ENCODE measurements at regions not wholly inside any gene's neighbourhood (a gene's known extent, or its start where the extent isn't known, plus 50 kb on each side); places are given as distances from the start of the nearest gene placed in this dataset.

DNA sequence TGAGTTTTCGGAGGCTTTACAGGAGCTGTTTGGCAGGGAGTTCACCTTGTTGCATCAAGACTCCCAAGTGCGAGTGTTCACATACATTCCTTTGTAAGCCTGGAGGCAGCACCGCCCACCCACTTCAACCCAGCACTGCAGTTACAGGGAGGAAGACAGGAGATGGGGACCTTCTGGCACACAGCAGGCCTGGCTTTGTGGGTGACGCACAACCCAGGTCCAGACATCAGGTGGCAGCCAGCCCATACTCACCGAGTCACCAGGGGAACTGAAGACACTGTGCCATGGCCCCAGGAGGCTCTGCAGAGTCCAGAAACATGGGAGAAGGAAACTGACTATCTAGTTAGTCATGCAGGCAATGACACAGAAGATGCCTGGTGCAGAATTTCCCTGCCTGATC, 305.9 kb upstream of the RNF32 start:
- no peak overlapping the region for H3K4me2 ChIP-seq (ENCODE audit: low read length)
- H3K27ac ChIP-seq (ENCODE audit: low read length): no peak overlapping the region
- no peak overlapping the region for H2AFZ ChIP-seq (ENCODE audit: low read depth, low read length)
- H3K4me3 ChIP-seq (ENCODE audit: low read length): no peak overlapping the region
- H3K9me3 ChIP-seq (ENCODE audit: low read length): no peaks in the 10 kb centered on the region
- no peak overlapping the region for H3K9ac ChIP-seq (ENCODE audit: low read length)
- H4K20me1 ChIP-seq (ENCODE audit: insufficient read depth): no peaks in the 10 kb centered on the region
- no peaks in the 10 kb centered on the region for H3K27me3 ChIP-seq (ENCODE audit: insufficient read depth, low read depth, low read length)
- H3F3A ChIP-seq (ENCODE audit: insufficient read depth, low read length, poor library complexity, severe bottlenecking): no peaks in the 10 kb centered on the region
- H3K36me3 ChIP-seq (ENCODE audit: insufficient read depth, low read length): no peaks in the 10 kb centered on the region
- H3K79me2 ChIP-seq (replicated peaks; ENCODE audit: insufficient read depth, low read length): no peaks in the 10 kb centered on the region
- H3K9me2 ChIP-seq (ENCODE audit: insufficient read depth, low read length): no peaks in the 10 kb centered on the region
- TF ChIP-seq POLR2AphosphoS5 (IDR thresholded peaks at IDR 0.05) (no peak), RAD21 (conservative IDR thresholded peaks at IDR 0.05) (no peak), EP300 (conservative IDR thresholded peaks at IDR 0.05; ENCODE audit: poor library complexity, severe bottlenecking) (no peak), MXI1 (conservative IDR thresholded peaks at IDR 0.05; ENCODE audit: poor library complexity, severe bottlenecking) (no peak), SMC3 (conservative IDR thresholded peaks at IDR 0.05; ENCODE audit: poor library complexity) (no peak), EZH2 (IDR thresholded peaks at IDR 0.05; ENCODE audit: borderline replicate concordance, insufficient read depth, low read length, poor library complexity, severe bottlenecking) (no peak), TAF1 (IDR thresholded peaks at IDR 0.05; ENCODE audit: low read depth) (no peak)
- TF ChIP-seq, protein P1, sequence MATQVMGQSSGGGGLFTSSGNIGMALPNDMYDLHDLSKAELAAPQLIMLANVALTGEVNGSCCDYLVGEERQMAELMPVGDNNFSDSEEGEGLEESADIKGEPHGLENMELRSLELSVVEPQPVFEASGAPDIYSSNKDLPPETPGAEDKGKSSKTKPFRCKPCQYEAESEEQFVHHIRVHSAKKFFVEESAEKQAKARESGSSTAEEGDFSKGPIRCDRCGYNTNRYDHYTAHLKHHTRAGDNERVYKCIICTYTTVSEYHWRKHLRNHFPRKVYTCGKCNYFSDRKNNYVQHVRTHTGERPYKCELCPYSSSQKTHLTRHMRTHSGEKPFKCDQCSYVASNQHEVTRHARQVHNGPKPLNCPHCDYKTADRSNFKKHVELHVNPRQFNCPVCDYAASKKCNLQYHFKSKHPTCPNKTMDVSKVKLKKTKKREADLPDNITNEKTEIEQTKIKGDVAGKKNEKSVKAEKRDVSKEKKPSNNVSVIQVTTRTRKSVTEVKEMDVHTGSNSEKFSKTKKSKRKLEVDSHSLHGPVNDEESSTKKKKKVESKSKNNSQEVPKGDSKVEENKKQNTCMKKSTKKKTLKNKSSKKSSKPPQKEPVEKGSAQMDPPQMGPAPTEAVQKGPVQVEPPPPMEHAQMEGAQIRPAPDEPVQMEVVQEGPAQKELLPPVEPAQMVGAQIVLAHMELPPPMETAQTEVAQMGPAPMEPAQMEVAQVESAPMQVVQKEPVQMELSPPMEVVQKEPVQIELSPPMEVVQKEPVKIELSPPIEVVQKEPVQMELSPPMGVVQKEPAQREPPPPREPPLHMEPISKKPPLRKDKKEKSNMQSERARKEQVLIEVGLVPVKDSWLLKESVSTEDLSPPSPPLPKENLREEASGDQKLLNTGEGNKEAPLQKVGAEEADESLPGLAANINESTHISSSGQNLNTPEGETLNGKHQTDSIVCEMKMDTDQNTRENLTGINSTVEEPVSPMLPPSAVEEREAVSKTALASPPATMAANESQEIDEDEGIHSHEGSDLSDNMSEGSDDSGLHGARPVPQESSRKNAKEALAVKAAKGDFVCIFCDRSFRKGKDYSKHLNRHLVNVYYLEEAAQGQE (IDR thresholded peaks at IDR 0.05; ENCODE audit: borderline replicate concordance): no peak
- TF ChIP-seq, protein P2, sequence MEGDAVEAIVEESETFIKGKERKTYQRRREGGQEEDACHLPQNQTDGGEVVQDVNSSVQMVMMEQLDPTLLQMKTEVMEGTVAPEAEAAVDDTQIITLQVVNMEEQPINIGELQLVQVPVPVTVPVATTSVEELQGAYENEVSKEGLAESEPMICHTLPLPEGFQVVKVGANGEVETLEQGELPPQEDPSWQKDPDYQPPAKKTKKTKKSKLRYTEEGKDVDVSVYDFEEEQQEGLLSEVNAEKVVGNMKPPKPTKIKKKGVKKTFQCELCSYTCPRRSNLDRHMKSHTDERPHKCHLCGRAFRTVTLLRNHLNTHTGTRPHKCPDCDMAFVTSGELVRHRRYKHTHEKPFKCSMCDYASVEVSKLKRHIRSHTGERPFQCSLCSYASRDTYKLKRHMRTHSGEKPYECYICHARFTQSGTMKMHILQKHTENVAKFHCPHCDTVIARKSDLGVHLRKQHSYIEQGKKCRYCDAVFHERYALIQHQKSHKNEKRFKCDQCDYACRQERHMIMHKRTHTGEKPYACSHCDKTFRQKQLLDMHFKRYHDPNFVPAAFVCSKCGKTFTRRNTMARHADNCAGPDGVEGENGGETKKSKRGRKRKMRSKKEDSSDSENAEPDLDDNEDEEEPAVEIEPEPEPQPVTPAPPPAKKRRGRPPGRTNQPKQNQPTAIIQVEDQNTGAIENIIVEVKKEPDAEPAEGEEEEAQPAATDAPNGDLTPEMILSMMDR (IDR thresholded peaks at IDR 0.05; ENCODE audit: poor library complexity, severe bottlenecking): no peak

DNA sequence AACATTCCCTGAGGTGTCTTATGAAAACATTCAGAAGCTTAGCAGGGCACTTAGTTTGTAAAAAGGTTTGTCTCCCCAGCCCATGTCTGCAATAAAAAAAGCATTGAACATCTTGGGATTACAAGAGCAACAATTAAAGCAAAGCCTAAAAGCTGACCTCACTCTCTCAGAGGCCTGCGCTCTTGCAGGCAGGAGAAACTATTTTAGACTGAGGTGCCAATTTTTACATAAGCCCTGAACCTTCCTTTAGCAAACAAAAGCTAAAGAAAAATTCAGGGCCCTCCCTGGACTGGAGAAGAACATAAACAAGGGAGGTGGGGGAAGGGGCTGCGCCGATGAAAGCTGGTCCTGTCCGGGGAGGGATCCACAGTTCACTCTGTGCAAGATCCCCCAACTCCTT, 312.7 kb upstream of the RNF32 start:
- Histone ChIP-seq H4K20me1 (ENCODE audit: insufficient read depth) (no peaks in the 10 kb centered on the region), H3K4me3 (ENCODE audit: low read length) (no peak overlapping the region), H3K9me3 (ENCODE audit: low read length) (no peaks in the 10 kb centered on the region), H3F3A (ENCODE audit: insufficient read depth, low read length, poor library complexity, severe bottlenecking) (no peaks in the 10 kb centered on the region), H3K27ac (ENCODE audit: low read length) (no peak overlapping the region), H3K9ac (ENCODE audit: low read length) (no peak overlapping the region), H3K27me3 (ENCODE audit: insufficient read depth, low read depth, low read length) (no peaks in the 10 kb centered on the region), H3K79me2 (replicated peaks; ENCODE audit: insufficient read depth, low read length) (no peaks in the 10 kb centered on the region), H3K4me2 (ENCODE audit: low read length) (no peak overlapping the region), H2AFZ (ENCODE audit: low read depth, low read length) (no peak overlapping the region), H3K36me3 (ENCODE audit: insufficient read depth, low read length) (no peaks in the 10 kb centered on the region), H3K9me2 (ENCODE audit: insufficient read depth, low read length) (no peaks in the 10 kb centered on the region)
- TF ChIP-seq EZH2 (IDR thresholded peaks at IDR 0.05; ENCODE audit: borderline replicate concordance, insufficient read depth, low read length, poor library complexity, severe bottlenecking): no peak
- TF ChIP-seq SMC3 (conservative IDR thresholded peaks at IDR 0.05; ENCODE audit: poor library complexity): no peak
- no peak for TF ChIP-seq TAF1 (IDR thresholded peaks at IDR 0.05; ENCODE audit: low read depth)
- no peak for TF ChIP-seq EP300 (conservative IDR thresholded peaks at IDR 0.05; ENCODE audit: poor library complexity, severe bottlenecking)
- TF ChIP-seq RAD21 (conservative IDR thresholded peaks at IDR 0.05): no peak
- TF ChIP-seq POLR2AphosphoS5 (IDR thresholded peaks at IDR 0.05): no peak
- TF ChIP-seq, protein P1 (IDR thresholded peaks at IDR 0.05; ENCODE audit: borderline replicate concordance): no peak
- TF ChIP-seq MXI1 (conservative IDR thresholded peaks at IDR 0.05; ENCODE audit: poor library complexity, severe bottlenecking): no peak
- TF ChIP-seq, protein P2 (IDR thresholded peaks at IDR 0.05; ENCODE audit: poor library complexity, severe bottlenecking): no peak

All from neural cell (in vitro differentiated cells).